Thyroid gland (tissue), 4 donors: ENCODE measurements at regions not wholly inside any gene's neighbourhood (a gene's known extent, or its start where the extent isn't known, plus 50 kb on each side); places are given as distances from the start of the nearest gene placed in this dataset.

Source experiments
- DNase-seq, 2 donors: peaks; one replicate each; pipeline ENCODE4 v3.0.0-alpha.2; 2019
- H3K27ac ChIP-seq, 3 donors: fragments of 200-600 bp; sonication (generic); 1 replicate in 2 of 3; 2 replicates in 1 of 3; pipeline ENCODE4 v1.5.1; 2016 to 2019; ENCODE audit warnings: mild to moderate bottlenecking in 1 of 3, moderate library complexity in 1 of 3
- H3K27me3 ChIP-seq: fragments of 200-600 bp; sonication (generic); one replicate; pipeline ENCODE4 v1.5.1; 2019
- H3K36me3 ChIP-seq, 2 donors: fragments of 200-600 bp; sonication (generic); one replicate each; pipeline ENCODE4 v1.5.1; 2016 to 2019
- H3K4me1 ChIP-seq, 2 donors: fragments of 200-600 bp; sonication (generic); one replicate each; pipeline ENCODE4 v1.5.1; 2017 to 2019
- H3K4me3 ChIP-seq, 3 donors: fragments of 200-600 bp; sonication (generic); replicated peaks in 1 of 3; 1 replicate in 2 of 3; 2 replicates in 1 of 3; pipeline ENCODE4 v1.5.1; 2016; ENCODE audit warnings: mild to moderate bottlenecking in 1 of 3
- H3K9me3 ChIP-seq: fragments of 200-600 bp; sonication (generic); one replicate; pipeline ENCODE4 v1.5.1; 2017
- CTCF ChIP-seq, 6 experiments: fragments of 200-600 bp in 3 of 6; fragments of 450-650 bp in 3 of 6; sonication (generic) in 3 of 6; IDR thresholded peaks; one replicate each; pipeline ENCODE4 v1.5.1; 2016 to 2019; ENCODE audit warnings: antibody characterized with exemption in 6 of 6, mild to moderate bottlenecking in 2 of 6, inconsistent platforms in 1 of 6, moderate library complexity in 1 of 6
- POLR2A ChIP-seq, 2 donors: fragments of 450-650 bp; IDR thresholded peaks; one replicate each; pipeline ENCODE4 v1.6.1; 2017; ENCODE audit warnings: antibody characterized with exemption in 2 of 2, mild to moderate bottlenecking in 2 of 2, moderate library complexity in 1 of 2
- WGBS, 2 donors: methylation state at CpG; one replicate each; pipeline ENCODE4 v1.1.5; 2017; 5-methylcytosine and 5-hydroxymethylcytosine counted together
- intact Hi-C: fragments of 100-400 bp; cut with DNase I; formaldehyde crosslinking; loops from one replicate; pipeline ENCODE4 v1.15.1; 2023

- no peaks in the 10 kb centered on the region for H3K9me3 ChIP-seq
- no peaks in the 10 kb centered on the region for H3K27me3 ChIP-seq
- H3K4me3 ChIP-seq: no peak overlapping the region
- no peaks in the 10 kb centered on the region for H3K36me3 ChIP-seq
- no peak for DNase-seq
- WGBS, 2 donors: 82 to 84% methylated on average over 13 of the region's 13 CpGs
- intact Hi-C loops: no loop called here
- H3K4me1 ChIP-seq: no peaks in the 10 kb centered on the region
- H3K27ac ChIP-seq: no peak overlapping the region
- TF ChIP-seq CTCF (IDR thresholded peaks at IDR 0.05) (no peak), POLR2A (IDR thresholded peaks at IDR 0.05) (no peak)
Measured at GRCh38 chr1:11428789-11429188, 50.2 kb upstream of the DISP3 start.
